Fibroblast of lung (primary cell): ENCODE measurements at regions not wholly inside any gene's neighbourhood (a gene's known extent, or its start where the extent isn't known, plus 50 kb on each side); places are given as distances from the start of the nearest gene placed in this dataset.

Experiments used
- EZH2 ChIP-seq: IDR thresholded peaks from 2 replicates; pipeline ENCODE4 v1.5.1; 2012; ENCODE audit warnings: low read length, control low read depth, mild to moderate bottlenecking; ENCODE audit errors: missing control alignments
- TF ChIP-seq, protein P1 (sequence below), 2 donors: IDR thresholded peaks in 1 of 2; conservative IDR thresholded peaks in 1 of 2; 1 replicate in 1 of 2; 2 replicates in 1 of 2; pipeline ENCODE4 v1.5.1; 2011 to 2012; ENCODE audit warnings: low read length in 2 of 2, control low read depth in 1 of 2, inconsistent platforms in 1 of 2, low read depth in 1 of 2, mild to moderate bottlenecking in 1 of 2

DNA sequence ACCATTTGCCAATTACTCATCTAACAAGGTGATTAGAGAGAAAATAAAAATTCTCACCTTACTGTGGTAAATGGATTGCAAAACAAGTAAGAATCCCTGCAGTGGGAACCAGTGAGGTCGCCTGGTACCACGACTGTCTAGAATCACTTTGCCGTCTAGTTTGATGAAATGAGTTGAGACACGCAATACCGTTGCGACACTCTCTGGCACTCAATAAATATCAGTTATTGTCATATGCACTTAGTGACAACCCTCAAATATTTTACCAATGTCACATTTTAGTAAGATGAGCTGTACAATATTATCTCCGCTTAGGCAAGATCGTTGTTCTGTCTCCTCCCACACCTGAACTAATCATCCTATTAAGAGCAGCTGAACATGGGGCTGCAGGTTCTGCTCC lies 114.4 kb upstream of the ADARB2 start:
- TF ChIP-seq, protein P1, sequence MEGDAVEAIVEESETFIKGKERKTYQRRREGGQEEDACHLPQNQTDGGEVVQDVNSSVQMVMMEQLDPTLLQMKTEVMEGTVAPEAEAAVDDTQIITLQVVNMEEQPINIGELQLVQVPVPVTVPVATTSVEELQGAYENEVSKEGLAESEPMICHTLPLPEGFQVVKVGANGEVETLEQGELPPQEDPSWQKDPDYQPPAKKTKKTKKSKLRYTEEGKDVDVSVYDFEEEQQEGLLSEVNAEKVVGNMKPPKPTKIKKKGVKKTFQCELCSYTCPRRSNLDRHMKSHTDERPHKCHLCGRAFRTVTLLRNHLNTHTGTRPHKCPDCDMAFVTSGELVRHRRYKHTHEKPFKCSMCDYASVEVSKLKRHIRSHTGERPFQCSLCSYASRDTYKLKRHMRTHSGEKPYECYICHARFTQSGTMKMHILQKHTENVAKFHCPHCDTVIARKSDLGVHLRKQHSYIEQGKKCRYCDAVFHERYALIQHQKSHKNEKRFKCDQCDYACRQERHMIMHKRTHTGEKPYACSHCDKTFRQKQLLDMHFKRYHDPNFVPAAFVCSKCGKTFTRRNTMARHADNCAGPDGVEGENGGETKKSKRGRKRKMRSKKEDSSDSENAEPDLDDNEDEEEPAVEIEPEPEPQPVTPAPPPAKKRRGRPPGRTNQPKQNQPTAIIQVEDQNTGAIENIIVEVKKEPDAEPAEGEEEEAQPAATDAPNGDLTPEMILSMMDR (conservative IDR thresholded peaks at IDR 0.05 in 1 of 2, IDR thresholded peaks at IDR 0.05 in 1 of 2; ENCODE audit: low read depth in 1 of 2, low read length in 2 of 2), result no peak
- TF ChIP-seq EZH2, result no peak
